Endodermal cell (in vitro differentiated cells): ENCODE measurements at regions not wholly inside any gene's neighbourhood (a gene's known extent, or its start where the extent isn't known, plus 50 kb on each side); places are given as distances from the start of the nearest gene placed in this dataset.

ENCODE experiments used
- DNase-seq: peaks from one replicate; pipeline ENCODE4 v3.0.0-alpha.2; 2017
- H3K27ac ChIP-seq: 2 replicates; pipeline ENCODE4 v1.5.1; 2013; ENCODE audit warnings: mild to moderate bottlenecking, low read depth, low read length, moderate library complexity
- H3K27me3 ChIP-seq: 2 replicates; pipeline ENCODE4 v1.6.1; 2013; ENCODE audit warnings: mild to moderate bottlenecking, low read length, moderate library complexity; ENCODE audit not compliant: insufficient read depth, control insufficient read depth, poor library complexity, severe bottlenecking
- H3K36me3 ChIP-seq: 2 replicates; pipeline ENCODE4 v1.7.0; 2013; ENCODE audit warnings: mild to moderate bottlenecking, low read length, moderate library complexity; ENCODE audit not compliant: control insufficient read depth, insufficient read depth
- H3K4me1 ChIP-seq: one replicate; pipeline ENCODE4 v1.7.0; 2013; ENCODE audit warnings: low read length; ENCODE audit not compliant: control insufficient read depth, insufficient read depth
- H3K4me3 ChIP-seq: 2 replicates; pipeline ENCODE4 v1.5.1; 2013; ENCODE audit warnings: mild to moderate bottlenecking, low read length, moderate library complexity
- H3K9ac ChIP-seq: 2 replicates; pipeline ENCODE4 v1.6.1; 2013; ENCODE audit warnings: mild to moderate bottlenecking, low read length, moderate library complexity; ENCODE audit not compliant: poor library complexity, severe bottlenecking; ENCODE audit errors: extremely low read depth
- H3K9me3 ChIP-seq: 2 replicates; pipeline ENCODE4 v1.6.1; 2013; ENCODE audit warnings: mild to moderate bottlenecking, low read length, moderate library complexity; ENCODE audit not compliant: control insufficient read depth
- H3K27ac Mint-ChIP-seq: 2 replicates; pipeline ENCODE4 v1.8.0; 2020; ENCODE audit warnings: mixed read lengths
- H3K27me3 Mint-ChIP-seq: 2 replicates; pipeline ENCODE4 v1.8.0; 2021; ENCODE audit warnings: mild to moderate bottlenecking, mixed read lengths; ENCODE audit not compliant: insufficient read depth
- H3K36me3 Mint-ChIP-seq: 2 replicates; pipeline ENCODE4 v1.8.0; 2020; ENCODE audit warnings: low read depth, mixed read lengths
- H3K4me1 Mint-ChIP-seq: 2 replicates; pipeline ENCODE4 v1.8.0; 2020; ENCODE audit warnings: mixed read lengths
- H3K4me3 Mint-ChIP-seq: 2 replicates; pipeline ENCODE4 v1.8.0; 2020; ENCODE audit warnings: mild to moderate bottlenecking, moderate library complexity, mixed read lengths
- H3K9me3 Mint-ChIP-seq: 2 replicates; pipeline ENCODE4 v1.8.0; 2020; ENCODE audit warnings: mild to moderate bottlenecking, mixed read lengths
- WGBS, 2 experiments: methylation state at CpG; one replicate each; pipeline versions ENCODE4 v1.1.5 to v1.1.7; 2013; ENCODE audit warnings: missing lambda C conversion rate in 2 of 2, mixed read lengths in 1 of 2; ENCODE audit not compliant: insufficient coverage in 1 of 2, insufficient read length in 1 of 2; 5-methylcytosine and 5-hydroxymethylcytosine counted together
- TF ChIP-seq, protein P1 (sequence below): fragments of 200-600 bp; sonication (generic); conservative IDR thresholded peaks from 2 replicates; pipeline ENCODE4 v1.5.0; 2021; ENCODE audit warnings: antibody characterized with exemption, mild to moderate bottlenecking

DNA sequence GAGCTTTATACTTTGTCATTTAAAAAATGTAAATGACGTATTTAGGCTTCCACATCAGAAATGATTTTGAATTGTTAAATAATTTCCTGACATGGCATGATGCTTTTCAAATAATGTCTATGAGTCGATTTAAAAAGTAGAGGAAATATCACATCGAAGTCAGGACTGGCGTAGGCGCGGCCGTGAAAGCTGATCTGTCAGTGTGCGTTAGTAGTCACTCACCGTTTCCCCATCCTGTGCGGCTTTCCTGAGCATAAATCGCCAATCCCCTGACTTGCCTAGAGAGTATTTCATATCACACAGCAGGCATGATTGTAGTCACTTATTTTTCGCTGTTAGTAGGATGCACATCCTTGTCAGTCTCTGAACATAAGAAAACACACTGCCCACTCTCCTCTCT, 843.1 kb downstream of the SOCS6 start:
- Histone ChIP-seq H3K4me3 (no peak overlapping the region), H3K27me3 (no peaks in the 10 kb centered on the region), H3K9ac (no peak overlapping the region), H3K4me1 (no peaks in the 10 kb centered on the region), H3K36me3 (no peaks in the 10 kb centered on the region), H3K27ac (no peak overlapping the region), H3K9me3 (peaks cover 44% of the 10 kb centered on the region)
- H3K4me3 Mint-ChIP-seq, result no peak overlapping the region
- TF ChIP-seq, protein P1, sequence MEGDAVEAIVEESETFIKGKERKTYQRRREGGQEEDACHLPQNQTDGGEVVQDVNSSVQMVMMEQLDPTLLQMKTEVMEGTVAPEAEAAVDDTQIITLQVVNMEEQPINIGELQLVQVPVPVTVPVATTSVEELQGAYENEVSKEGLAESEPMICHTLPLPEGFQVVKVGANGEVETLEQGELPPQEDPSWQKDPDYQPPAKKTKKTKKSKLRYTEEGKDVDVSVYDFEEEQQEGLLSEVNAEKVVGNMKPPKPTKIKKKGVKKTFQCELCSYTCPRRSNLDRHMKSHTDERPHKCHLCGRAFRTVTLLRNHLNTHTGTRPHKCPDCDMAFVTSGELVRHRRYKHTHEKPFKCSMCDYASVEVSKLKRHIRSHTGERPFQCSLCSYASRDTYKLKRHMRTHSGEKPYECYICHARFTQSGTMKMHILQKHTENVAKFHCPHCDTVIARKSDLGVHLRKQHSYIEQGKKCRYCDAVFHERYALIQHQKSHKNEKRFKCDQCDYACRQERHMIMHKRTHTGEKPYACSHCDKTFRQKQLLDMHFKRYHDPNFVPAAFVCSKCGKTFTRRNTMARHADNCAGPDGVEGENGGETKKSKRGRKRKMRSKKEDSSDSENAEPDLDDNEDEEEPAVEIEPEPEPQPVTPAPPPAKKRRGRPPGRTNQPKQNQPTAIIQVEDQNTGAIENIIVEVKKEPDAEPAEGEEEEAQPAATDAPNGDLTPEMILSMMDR, result no peak
- H3K9me3 Mint-ChIP-seq, result no peaks in the 10 kb centered on the region
- DNase-seq, result no peak
- no peaks in the 10 kb centered on the region for H3K36me3 Mint-ChIP-seq
- H3K27me3 Mint-ChIP-seq, result no peaks in the 10 kb centered on the region
- no peaks in the 10 kb centered on the region for H3K4me1 Mint-ChIP-seq
- H3K27ac Mint-ChIP-seq, result no peak overlapping the region
- 86 to 91% methylated on average over 10 to 12 of the region's 12 CpGs for WGBS, 2 experiments

DNA sequence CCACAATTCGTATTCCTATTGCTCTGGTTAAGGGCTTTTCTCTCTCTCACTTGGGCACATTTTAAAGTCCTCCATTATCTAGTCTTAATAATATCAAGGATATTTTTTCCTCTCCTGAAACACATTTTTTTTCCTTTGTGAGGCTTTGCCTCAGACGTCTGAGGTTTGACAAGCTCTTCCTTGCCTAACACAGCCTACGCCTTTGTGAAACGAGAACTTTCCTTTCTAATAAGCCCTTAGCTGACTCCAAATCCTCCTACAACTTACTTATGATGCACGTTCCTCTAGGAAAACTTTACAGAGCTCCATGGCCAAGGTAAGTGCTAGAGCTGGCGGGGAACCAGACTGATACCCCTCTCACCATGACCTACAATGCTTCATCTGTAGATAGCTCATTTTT, 841.5 kb downstream of the SOCS6 start:
- no peaks in the 10 kb centered on the region for H3K9me3 Mint-ChIP-seq
- no peaks in the 10 kb centered on the region for H3K27me3 ChIP-seq
- no peak overlapping the region for H3K27ac Mint-ChIP-seq
- peaks cover 42% of the 10 kb centered on the region for H3K9me3 ChIP-seq
- DNase-seq, result no peak
- TF ChIP-seq, protein P1, result no peak
- no peaks in the 10 kb centered on the region for H3K36me3 Mint-ChIP-seq
- no peak overlapping the region for H3K9ac ChIP-seq
- 81 to 82% methylated on average over 6 of the region's 6 CpGs for WGBS, 2 experiments
- no peaks in the 10 kb centered on the region for H3K4me1 ChIP-seq
- no peaks in the 10 kb centered on the region for H3K4me1 Mint-ChIP-seq
- no peak overlapping the region for H3K4me3 ChIP-seq
- no peak overlapping the region for H3K4me3 Mint-ChIP-seq
- H3K27me3 Mint-ChIP-seq, result no peaks in the 10 kb centered on the region
- H3K27ac ChIP-seq, result no peak overlapping the region
- no peaks in the 10 kb centered on the region for H3K36me3 ChIP-seq

DNA sequence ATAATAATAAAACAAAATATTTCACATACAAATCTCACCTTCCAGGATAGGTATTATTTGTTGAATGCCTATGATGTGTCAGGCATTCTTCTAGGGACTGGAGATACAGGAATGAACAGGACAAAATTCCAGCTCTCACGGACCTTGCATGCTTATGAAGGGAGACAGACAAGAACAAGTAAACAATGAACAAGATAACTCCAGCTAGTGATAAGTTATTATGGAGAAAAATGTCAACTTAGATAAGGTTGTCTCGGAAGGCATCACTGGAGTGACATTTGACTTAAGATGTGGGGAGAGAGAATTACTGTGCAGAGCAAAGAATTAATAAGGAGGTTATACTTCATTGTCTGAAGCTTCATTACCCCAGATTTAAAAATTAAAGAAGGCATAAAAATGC, 836.7 kb downstream of the SOCS6 start:
- Mint-ChIP-seq H3K9me3 (peaks cover 20% of the 10 kb centered on the region), H3K27ac (no peak overlapping the region), H3K36me3 (no peaks in the 10 kb centered on the region), H3K4me3 (no peak overlapping the region), H3K27me3 (no peaks in the 10 kb centered on the region), H3K4me1 (no peaks in the 10 kb centered on the region)
- Histone ChIP-seq H3K4me3 (no peak overlapping the region), H3K9me3 (peaks cover 39% of the 10 kb centered on the region), H3K9ac (no peak overlapping the region), H3K4me1 (no peaks in the 10 kb centered on the region), H3K27me3 (no peaks in the 10 kb centered on the region), H3K36me3 (no peaks in the 10 kb centered on the region), H3K27ac (no peak overlapping the region)
- TF ChIP-seq, protein P1, result no peak
- DNase-seq, result no peak
- 74 to 86% methylated on average over 2 of the region's 2 CpGs for WGBS, 2 experiments
